ENCODE measurements at regions not wholly inside any gene's neighbourhood (a gene's known extent, or its start where the extent isn't known, plus 50 kb on each side); places are given as distances from the start of the nearest gene placed in this dataset.

DNA sequence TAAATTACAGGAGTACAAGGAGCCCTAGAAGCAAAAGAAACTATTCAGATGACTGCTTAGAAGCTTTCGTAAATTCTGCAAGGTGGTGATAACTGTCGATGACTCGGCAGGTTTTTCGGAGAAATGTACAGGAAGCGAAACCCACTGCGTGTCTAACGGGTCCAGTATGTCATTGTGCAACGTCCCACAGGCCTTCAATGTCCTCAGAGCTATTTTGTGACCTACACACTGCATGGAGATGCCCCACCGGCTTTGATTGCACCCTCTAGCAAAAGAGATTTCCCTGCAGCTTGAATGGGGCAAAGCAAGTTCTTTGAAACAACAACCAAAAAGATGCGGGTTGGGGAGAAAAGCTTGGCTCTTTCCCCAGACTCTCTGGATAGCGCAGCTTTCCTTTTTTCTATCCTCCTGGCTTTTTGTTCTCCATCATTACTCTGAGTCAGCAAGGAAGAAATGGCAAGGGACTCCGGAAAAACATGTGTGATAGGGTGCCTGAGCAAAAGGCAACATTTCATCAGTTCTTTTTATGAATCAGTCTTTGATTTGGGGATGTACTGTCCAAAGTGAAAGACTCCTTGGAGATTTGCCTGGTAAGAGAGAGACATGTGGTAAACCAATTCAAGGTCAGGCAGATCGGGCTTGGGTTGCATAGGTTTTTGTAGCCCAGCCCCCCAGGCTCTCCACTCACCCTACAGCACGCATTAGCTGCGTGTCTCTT is 112.0 kb upstream of the TBL1X start:
- TF ChIP-seq, protein P1, sequence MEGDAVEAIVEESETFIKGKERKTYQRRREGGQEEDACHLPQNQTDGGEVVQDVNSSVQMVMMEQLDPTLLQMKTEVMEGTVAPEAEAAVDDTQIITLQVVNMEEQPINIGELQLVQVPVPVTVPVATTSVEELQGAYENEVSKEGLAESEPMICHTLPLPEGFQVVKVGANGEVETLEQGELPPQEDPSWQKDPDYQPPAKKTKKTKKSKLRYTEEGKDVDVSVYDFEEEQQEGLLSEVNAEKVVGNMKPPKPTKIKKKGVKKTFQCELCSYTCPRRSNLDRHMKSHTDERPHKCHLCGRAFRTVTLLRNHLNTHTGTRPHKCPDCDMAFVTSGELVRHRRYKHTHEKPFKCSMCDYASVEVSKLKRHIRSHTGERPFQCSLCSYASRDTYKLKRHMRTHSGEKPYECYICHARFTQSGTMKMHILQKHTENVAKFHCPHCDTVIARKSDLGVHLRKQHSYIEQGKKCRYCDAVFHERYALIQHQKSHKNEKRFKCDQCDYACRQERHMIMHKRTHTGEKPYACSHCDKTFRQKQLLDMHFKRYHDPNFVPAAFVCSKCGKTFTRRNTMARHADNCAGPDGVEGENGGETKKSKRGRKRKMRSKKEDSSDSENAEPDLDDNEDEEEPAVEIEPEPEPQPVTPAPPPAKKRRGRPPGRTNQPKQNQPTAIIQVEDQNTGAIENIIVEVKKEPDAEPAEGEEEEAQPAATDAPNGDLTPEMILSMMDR (IDR thresholded peaks at IDR 0.05) = no peak
- no peak for TF ChIP-seq POLR2A (IDR thresholded peaks at IDR 0.05)

Data from body of pancreas (tissue), 4 donors.